ENCODE measurements at regions not wholly inside any gene's neighbourhood (a gene's known extent, or its start where the extent isn't known, plus 50 kb on each side); places are given as distances from the start of the nearest gene placed in this dataset.

DNA sequence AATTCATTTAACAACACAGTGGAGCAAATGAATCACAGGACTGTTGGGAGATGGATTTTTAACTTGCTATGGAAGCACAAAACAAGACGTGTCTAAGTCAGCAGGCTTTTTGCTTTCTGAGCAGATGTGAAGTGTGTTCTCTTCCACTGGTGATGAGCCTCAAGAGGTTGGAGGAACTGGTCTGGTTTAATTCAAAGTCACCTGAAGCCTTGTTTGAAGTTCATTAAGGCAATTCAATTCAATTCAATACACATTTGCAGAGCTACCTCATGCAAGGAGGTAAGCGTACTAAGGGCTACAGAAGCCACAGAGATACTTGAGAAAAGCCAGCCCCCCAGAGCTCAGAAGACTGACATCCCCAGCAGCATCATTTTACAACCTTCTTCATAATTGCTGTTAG is 68.4 kb upstream of the PALS2 start:
- no peak for DNase-seq (ENCODE audit: extremely low read depth, insufficient read length)
- Histone ChIP-seq H3K36me3 (ENCODE audit: control insufficient read depth, insufficient read depth, low read length) (no peaks in the 10 kb centered on the region), H3K27me3 (replicated peaks; ENCODE audit: control insufficient read depth, insufficient read depth, low read length) (no peaks in the 10 kb centered on the region; the same call in 1 of the 2 replicates), H3K4me3 (replicated peaks; ENCODE audit: low read depth, low read length) (no peak overlapping the region)
- TF ChIP-seq, protein P1, sequence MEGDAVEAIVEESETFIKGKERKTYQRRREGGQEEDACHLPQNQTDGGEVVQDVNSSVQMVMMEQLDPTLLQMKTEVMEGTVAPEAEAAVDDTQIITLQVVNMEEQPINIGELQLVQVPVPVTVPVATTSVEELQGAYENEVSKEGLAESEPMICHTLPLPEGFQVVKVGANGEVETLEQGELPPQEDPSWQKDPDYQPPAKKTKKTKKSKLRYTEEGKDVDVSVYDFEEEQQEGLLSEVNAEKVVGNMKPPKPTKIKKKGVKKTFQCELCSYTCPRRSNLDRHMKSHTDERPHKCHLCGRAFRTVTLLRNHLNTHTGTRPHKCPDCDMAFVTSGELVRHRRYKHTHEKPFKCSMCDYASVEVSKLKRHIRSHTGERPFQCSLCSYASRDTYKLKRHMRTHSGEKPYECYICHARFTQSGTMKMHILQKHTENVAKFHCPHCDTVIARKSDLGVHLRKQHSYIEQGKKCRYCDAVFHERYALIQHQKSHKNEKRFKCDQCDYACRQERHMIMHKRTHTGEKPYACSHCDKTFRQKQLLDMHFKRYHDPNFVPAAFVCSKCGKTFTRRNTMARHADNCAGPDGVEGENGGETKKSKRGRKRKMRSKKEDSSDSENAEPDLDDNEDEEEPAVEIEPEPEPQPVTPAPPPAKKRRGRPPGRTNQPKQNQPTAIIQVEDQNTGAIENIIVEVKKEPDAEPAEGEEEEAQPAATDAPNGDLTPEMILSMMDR (IDR thresholded peaks at IDR 0.05; ENCODE audit: insufficient read depth, low read length, poor library complexity, severe bottlenecking), result no peak

DNA sequence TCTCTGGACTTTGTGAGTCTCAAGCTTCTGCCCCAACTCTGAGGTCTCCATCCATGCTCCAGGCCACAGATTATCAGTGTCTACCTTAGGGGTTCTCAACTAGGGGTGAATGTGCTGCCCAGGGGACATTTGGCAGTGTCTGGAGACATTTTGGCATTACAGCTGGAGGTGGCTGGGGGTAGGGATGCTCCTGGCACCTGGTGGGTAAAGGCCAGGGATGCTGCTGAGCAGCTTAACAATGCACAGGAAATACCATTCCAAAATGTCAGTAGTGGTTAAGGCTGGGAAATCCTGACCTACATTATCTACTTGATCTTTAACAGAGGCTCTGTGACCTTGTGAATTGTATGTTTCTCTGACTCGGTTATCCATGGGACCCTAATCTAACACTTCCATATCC is 67.3 kb upstream of the PALS2 start:
- TF ChIP-seq, protein P1 (IDR thresholded peaks at IDR 0.05; ENCODE audit: insufficient read depth, low read length, poor library complexity, severe bottlenecking), result no peak
- no peak for DNase-seq (ENCODE audit: extremely low read depth, insufficient read length)
- Histone ChIP-seq H3K4me3 (replicated peaks; ENCODE audit: low read depth, low read length) (no peak overlapping the region), H3K36me3 (ENCODE audit: control insufficient read depth, insufficient read depth, low read length) (no peaks in the 10 kb centered on the region), H3K27me3 (replicated peaks; ENCODE audit: control insufficient read depth, insufficient read depth, low read length) (no peaks in the 10 kb centered on the region; the same call in 1 of the 2 replicates)

DNA sequence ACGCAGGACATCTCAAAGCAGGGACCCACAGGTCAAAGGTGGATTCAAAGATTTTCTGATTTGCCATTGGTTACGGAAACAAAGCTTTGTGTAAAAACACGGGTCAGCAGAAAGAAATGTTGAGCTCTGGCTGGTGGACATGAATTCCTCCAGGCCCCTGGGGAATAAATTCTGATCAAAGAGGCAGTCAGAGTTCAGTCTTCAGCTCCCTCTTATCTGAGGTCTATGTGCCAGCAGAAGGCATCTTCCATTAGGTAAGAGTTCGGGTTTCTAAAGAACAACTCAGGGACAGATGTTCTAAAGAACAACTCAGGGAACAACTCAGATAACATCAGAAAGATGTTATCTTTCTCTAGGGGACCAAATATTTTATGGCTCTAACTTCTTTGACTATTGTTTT is 64.9 kb upstream of the PALS2 start:
- TF ChIP-seq, protein P1 (IDR thresholded peaks at IDR 0.05; ENCODE audit: insufficient read depth, low read length, poor library complexity, severe bottlenecking), result no peak
- Histone ChIP-seq H3K27me3 (replicated peaks; ENCODE audit: control insufficient read depth, insufficient read depth, low read length) (no peaks in the 10 kb centered on the region; the same call in 1 of the 2 replicates), H3K4me3 (replicated peaks; ENCODE audit: low read depth, low read length) (no peak overlapping the region), H3K36me3 (ENCODE audit: control insufficient read depth, insufficient read depth, low read length) (no peaks in the 10 kb centered on the region)
- DNase-seq (ENCODE audit: extremely low read depth, insufficient read length), result no peak

DNA sequence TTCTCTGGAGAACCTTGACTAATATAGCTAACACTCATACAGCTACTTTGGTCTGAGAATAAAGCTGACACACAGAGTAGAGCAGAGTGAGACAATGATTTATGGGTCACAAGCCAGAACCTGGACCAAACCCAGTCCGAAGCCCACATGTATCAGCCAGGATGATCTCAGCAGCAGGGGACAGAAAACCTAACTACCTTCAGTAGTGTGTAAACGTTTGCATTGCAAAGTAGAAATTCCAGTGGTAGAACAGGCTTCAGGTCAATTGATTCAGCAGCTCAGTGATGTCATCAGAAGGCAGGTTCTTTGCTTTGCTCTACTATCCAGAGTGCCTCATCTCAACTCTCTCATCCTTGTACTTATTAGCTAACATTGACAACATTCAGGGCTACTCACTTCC is 62.5 kb upstream of the PALS2 start:
- TF ChIP-seq, protein P1 (IDR thresholded peaks at IDR 0.05; ENCODE audit: insufficient read depth, low read length, poor library complexity, severe bottlenecking), result no peak
- no peaks in the 10 kb centered on the region; the same call in 1 of the 2 replicates for H3K27me3 ChIP-seq (replicated peaks; ENCODE audit: control insufficient read depth, insufficient read depth, low read length)
- no peaks in the 10 kb centered on the region for H3K36me3 ChIP-seq (ENCODE audit: control insufficient read depth, insufficient read depth, low read length)
- DNase-seq (ENCODE audit: extremely low read depth, insufficient read length), result no peak
- no peak overlapping the region for H3K4me3 ChIP-seq (replicated peaks; ENCODE audit: low read depth, low read length)

DNA sequence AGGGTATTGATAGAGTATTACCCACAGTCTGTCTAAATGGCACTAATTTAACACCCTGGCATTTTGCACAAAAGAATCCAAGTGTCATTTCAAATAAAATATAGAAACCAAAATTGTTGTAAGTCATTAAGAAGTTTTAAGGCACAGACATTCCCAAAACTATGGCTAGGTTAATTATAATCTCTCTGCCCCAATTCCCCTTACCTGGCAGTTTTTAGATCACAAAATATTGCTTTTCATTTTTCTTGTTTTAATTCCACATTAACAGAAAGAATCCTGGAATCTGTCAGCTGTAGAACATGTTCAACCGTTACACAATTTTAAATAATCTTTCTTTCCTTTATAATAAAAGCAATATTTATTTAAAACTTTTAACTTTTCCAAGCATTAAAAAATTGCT is 56.1 kb upstream of the PALS2 start:
- H3K4me3 ChIP-seq (replicated peaks; ENCODE audit: low read depth, low read length), result no peak overlapping the region
- TF ChIP-seq, protein P1 (IDR thresholded peaks at IDR 0.05; ENCODE audit: insufficient read depth, low read length, poor library complexity, severe bottlenecking), result no peak
- H3K36me3 ChIP-seq (ENCODE audit: control insufficient read depth, insufficient read depth, low read length), result no peaks in the 10 kb centered on the region
- no peaks in the 10 kb centered on the region; the same call in 1 of the 2 replicates for H3K27me3 ChIP-seq (replicated peaks; ENCODE audit: control insufficient read depth, insufficient read depth, low read length)
- DNase-seq (ENCODE audit: extremely low read depth, insufficient read length), result no peak

Data from GM06990 (cell line).